Sigmoid colon (tissue), 6 donors: ENCODE measurements at regions not wholly inside any gene's neighbourhood (a gene's known extent, or its start where the extent isn't known, plus 50 kb on each side); places are given as distances from the start of the nearest gene placed in this dataset.
"Not testable (repeated sequence)": the region's sequence is repeated elsewhere in the genome, so short reads cannot be mapped to it uniquely, and the experiment has no call there.

Experiments used
- DNase-seq: peaks from one replicate; pipeline ENCODE4 v3.0.0-alpha.2; 2019
- H3K27ac ChIP-seq, 4 donors: fragments of 200-600 bp; sonication (generic); one replicate each; pipeline ENCODE4 v1.5.1; 2016 to 2019; ENCODE audit warnings: mild to moderate bottlenecking in 1 of 4
- H3K27me3 ChIP-seq, 3 donors: fragments of 200-600 bp; sonication (generic); one replicate each; pipeline ENCODE4 v1.5.1; 2019; ENCODE audit warnings: mild to moderate bottlenecking in 1 of 3
- H3K36me3 ChIP-seq, 4 donors: fragments of 200-600 bp; sonication (generic); one replicate each; pipeline ENCODE4 v1.5.1; 2016 to 2019
- H3K4me1 ChIP-seq, 4 donors: fragments of 200-600 bp; sonication (generic); one replicate each; pipeline ENCODE4 v1.5.1; 2017 to 2019
- H3K4me3 ChIP-seq, 4 donors: fragments of 200-600 bp; sonication (generic); one replicate each; pipeline ENCODE4 v1.5.1; 2017 to 2019; ENCODE audit warnings: mild to moderate bottlenecking in 2 of 4, moderate library complexity in 1 of 4
- H3K9me3 ChIP-seq, 4 donors: fragments of 200-600 bp in 3 of 4; sonication (generic) in 3 of 4; one replicate each; pipeline versions ENCODE4 v1.5.1 to v1.6.1; 2013 to 2019
- CTCF ChIP-seq, 4 experiments: fragments of 450-650 bp in 3 of 4; fragments of 200-600 bp in 1 of 4; IDR thresholded peaks; one replicate each; pipeline ENCODE4 v1.5.1; 2016 to 2019; ENCODE audit warnings: antibody characterized with exemption in 4 of 4, mild to moderate bottlenecking in 3 of 4, moderate library complexity in 2 of 4
- EP300 ChIP-seq, 4 donors: sonication (generic); formaldehyde crosslinking; IDR thresholded peaks; one replicate each; pipeline ENCODE4 v1.6.1; 2017; ENCODE audit warnings: antibody characterized with exemption in 4 of 4
- POLR2A ChIP-seq, 2 donors: fragments of 450-650 bp; IDR thresholded peaks; one replicate each; pipeline ENCODE4 v1.6.1; 2016; ENCODE audit warnings: antibody characterized with exemption in 2 of 2, mild to moderate bottlenecking in 2 of 2, moderate library complexity in 2 of 2
- POLR2AphosphoS5 ChIP-seq, 4 donors: sonication (generic); formaldehyde crosslinking; IDR thresholded peaks; one replicate each; pipeline ENCODE4 v1.6.1; 2017; ENCODE audit warnings: antibody characterized with exemption in 4 of 4
- WGBS, 2 donors: extraction: QIAGEN DNeasy Blood & Tissue Kit; methylation state at CpG; one replicate each; pipeline ENCODE4 v1.1.7; 2013; 5-methylcytosine and 5-hydroxymethylcytosine counted together
- intact Hi-C: fragments of 100-400 bp; cut with DNase I; formaldehyde crosslinking; loops from one replicate; pipeline ENCODE4 v1.15.1; 2023
- donor health status: healthy with polysubstance abuse.
- donor health status: healthy.

GRCh38 chr17:37815536-37815935, 70.7 kb upstream of the HNF1B start:
- Histone ChIP-seq H3K36me3 (no peaks in the 10 kb centered on the region), H3K4me1 (no peaks in the 10 kb centered on the region), H3K4me3 (no peak overlapping the region), H3K27ac (no peak overlapping the region), H3K9me3 (no peaks in the 10 kb centered on the region), H3K27me3 (peaks cover 0 to 7% (median 0%) of the 10 kb centered on the region in 3 donors)
- intact Hi-C loops, result no loop called here
- no peak for DNase-seq
- no peak for TF ChIP-seq POLR2AphosphoS5 (IDR thresholded peaks at IDR 0.05)
- TF ChIP-seq POLR2A (IDR thresholded peaks at IDR 0.05), result no peak
- no peak for TF ChIP-seq EP300 (IDR thresholded peaks at IDR 0.05)
- 54 to 57% methylated on average over 4 of the region's 4 CpGs for WGBS, 2 donors

GRCh38 chr17:37813751-37814150, 68.9 kb upstream of the HNF1B start:
- Histone ChIP-seq H3K36me3 (no peaks in the 10 kb centered on the region), H3K4me1 (no peaks in the 10 kb centered on the region), H3K27me3 (peaks cover 0 to 7% (median 0%) of the 10 kb centered on the region in 3 donors), H3K27ac (no peak overlapping the region), H3K9me3 (no peaks in the 10 kb centered on the region), H3K4me3 (no peak overlapping the region)
- TF ChIP-seq CTCF (IDR thresholded peaks at IDR 0.05), result no peak
- no peak for TF ChIP-seq POLR2A (IDR thresholded peaks at IDR 0.05)
- TF ChIP-seq POLR2AphosphoS5 (IDR thresholded peaks at IDR 0.05), result no peak
- no peak for TF ChIP-seq EP300 (IDR thresholded peaks at IDR 0.05)
- WGBS, 2 donors, result 77 to 80% methylated on average over 4 of the region's 4 CpGs
- intact Hi-C loops, result no loop called here
- DNase-seq, result no peak

- H3K36me3 ChIP-seq, DNase-seq, H3K4me1 ChIP-seq, H3K9me3 ChIP-seq, intact Hi-C loops, H3K27me3 ChIP-seq, H3K4me3 ChIP-seq, H3K27ac ChIP-seq: not testable (repeated sequence)
- 94 to 95% methylated on average over 7 of the region's 7 CpGs for WGBS, 2 donors
Observed at GRCh38 chr17:37808846-37809245, 64.0 kb upstream of the HNF1B start.

- H3K9me3 ChIP-seq, result no peaks in the 10 kb centered on the region
- no peak overlapping the region for H3K27ac ChIP-seq
- intact Hi-C loops, result no loop called here
- 2 to 22% methylated on average over 1 of the region's 1 CpG for WGBS, 2 donors
- H3K36me3 ChIP-seq, result no peaks in the 10 kb centered on the region
- no peaks in the 10 kb centered on the region for H3K4me1 ChIP-seq
- TF ChIP-seq POLR2A (IDR thresholded peaks at IDR 0.05) (no peak), EP300 (IDR thresholded peaks at IDR 0.05) (no peak), CTCF (IDR thresholded peaks at IDR 0.05) (no peak), POLR2AphosphoS5 (IDR thresholded peaks at IDR 0.05) (no peak)
- H3K4me3 ChIP-seq, result no peak overlapping the region
- DNase-seq, result no peak
- peaks cover 0 to 4% (median 0%) of the 10 kb centered on the region in 3 donors for H3K27me3 ChIP-seq
Observed at GRCh38 chr17:37802712-37803416, 58.0 kb upstream of the HNF1B start.

GRCh38 chr17:37802061-37802595, 57.3 kb upstream of the HNF1B start:
- TF ChIP-seq POLR2A (IDR thresholded peaks at IDR 0.05) (no peak), POLR2AphosphoS5 (IDR thresholded peaks at IDR 0.05) (no peak), EP300 (IDR thresholded peaks at IDR 0.05) (no peak), CTCF (IDR thresholded peaks at IDR 0.05) (no peak)
- intact Hi-C loops, result no loop called here
- Histone ChIP-seq H3K27ac (no peak overlapping the region), H3K27me3 (peaks cover 0 to 6% (median 0%) of the 10 kb centered on the region in 3 donors), H3K4me3 (no peak overlapping the region), H3K9me3 (no peaks in the 10 kb centered on the region), H3K4me1 (no peaks in the 10 kb centered on the region), H3K36me3 (no peaks in the 10 kb centered on the region)
- 79 to 91% methylated on average over 3 of the region's 3 CpGs for WGBS, 2 donors
- no peak for DNase-seq
